Activated naive CD4-positive, alpha-beta T cell treated with anti-CD3 and anti-CD28 coated beads, Interleukin-2, amount 50 U/mL, for 24 hours (primary cell): ENCODE measurements at regions not wholly inside any gene's neighbourhood (a gene's known extent, or its start where the extent isn't known, plus 50 kb on each side); places are given as distances from the start of the nearest gene placed in this dataset.
"Not testable (repeated sequence)": the region's sequence is repeated elsewhere in the genome, so short reads cannot be mapped to it uniquely, and the experiment has no call there.

Source experiments
- H3K27ac Mint-ChIP-seq: one replicate; pipeline ENCODE4 v1.8.0; 2021; ENCODE audit warnings: mild to moderate bottlenecking, mixed read lengths
- H3K27me3 Mint-ChIP-seq: one replicate; pipeline ENCODE4 v1.8.0; 2021; ENCODE audit warnings: mixed read lengths
- H3K36me3 Mint-ChIP-seq: one replicate; pipeline ENCODE4 v1.8.0; 2021; ENCODE audit warnings: mixed read lengths
- H3K4me1 Mint-ChIP-seq: one replicate; pipeline ENCODE4 v1.8.0; 2021; ENCODE audit warnings: mixed read lengths
- H3K4me3 Mint-ChIP-seq: one replicate; pipeline ENCODE4 v1.8.0; 2021; ENCODE audit warnings: mild to moderate bottlenecking, mixed read lengths
- H3K9me3 Mint-ChIP-seq: one replicate; pipeline ENCODE4 v1.8.0; 2021; ENCODE audit warnings: mixed read lengths

- H3K9me3 Mint-ChIP-seq = peaks cover 5% of the 10 kb centered on the region
- H3K4me1 Mint-ChIP-seq = no peaks in the 10 kb centered on the region
- H3K27ac Mint-ChIP-seq = no peak overlapping the region
- H3K27me3 Mint-ChIP-seq = no peaks in the 10 kb centered on the region
- H3K4me3 Mint-ChIP-seq = no peak overlapping the region
- H3K36me3 Mint-ChIP-seq = no peaks in the 10 kb centered on the region
Observed at GRCh38 chr1:106296431-106296830, 760.0 kb upstream of the PRMT6 start.

DNA sequence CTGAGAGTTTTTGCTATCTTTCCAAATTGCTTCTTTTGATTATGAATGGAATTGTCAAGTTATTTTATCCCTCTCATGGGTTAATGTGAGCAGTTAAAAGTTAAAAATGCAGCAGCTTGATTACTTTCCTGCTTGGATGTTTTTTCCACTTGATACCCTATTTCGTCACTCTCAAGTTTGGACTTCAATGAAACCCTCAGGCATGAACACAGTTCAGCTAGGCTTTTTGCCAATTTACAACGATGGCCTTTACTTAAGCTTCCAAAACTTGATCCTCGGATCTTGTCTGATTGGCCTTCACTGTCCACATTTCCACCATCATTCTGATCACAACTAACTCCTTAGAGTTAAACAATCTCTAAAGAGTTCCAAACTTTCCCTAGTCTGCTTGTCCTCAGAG lies 752.4 kb upstream of the PRMT6 start:
- peaks cover 23% of the 10 kb centered on the region for H3K9me3 Mint-ChIP-seq
- H3K27me3 Mint-ChIP-seq = no peaks in the 10 kb centered on the region
- H3K4me3 Mint-ChIP-seq = no peak overlapping the region
- H3K4me1 Mint-ChIP-seq = no peaks in the 10 kb centered on the region
- H3K36me3 Mint-ChIP-seq = peaks cover 1% of the 10 kb centered on the region
- H3K27ac Mint-ChIP-seq = no peak overlapping the region

DNA sequence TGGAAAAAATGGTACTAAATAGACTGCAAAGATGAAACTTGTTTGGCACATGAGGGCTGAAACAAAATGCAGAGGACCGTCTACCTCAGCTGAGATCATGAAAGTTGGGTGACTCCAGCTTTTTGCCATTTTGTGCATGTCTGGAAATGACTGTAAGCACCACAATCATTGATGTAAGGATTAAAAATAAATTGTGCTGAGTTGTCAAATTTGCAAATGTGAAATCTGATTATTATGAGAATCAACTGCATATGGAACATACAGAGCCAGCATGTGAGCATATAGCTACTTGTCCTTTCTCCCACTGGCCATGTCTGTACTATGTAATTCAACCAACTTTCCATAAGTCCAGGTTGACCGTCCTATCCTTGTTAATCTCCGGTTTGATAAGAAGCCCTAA lies 736.9 kb upstream of the PRMT6 start:
- Mint-ChIP-seq H3K36me3 (no peaks in the 10 kb centered on the region), H3K4me1 (no peaks in the 10 kb centered on the region), H3K27ac (no peak overlapping the region), H3K27me3 (no peaks in the 10 kb centered on the region), H3K4me3 (no peak overlapping the region), H3K9me3 (peaks cover 18% of the 10 kb centered on the region)

- H3K27me3 Mint-ChIP-seq = no peaks in the 10 kb centered on the region
- H3K9me3 Mint-ChIP-seq = peaks cover 3% of the 10 kb centered on the region
- H3K4me1 Mint-ChIP-seq = no peaks in the 10 kb centered on the region
Observed at GRCh38 chr1:106325600-106325999, 730.9 kb upstream of the PRMT6 start.

DNA sequence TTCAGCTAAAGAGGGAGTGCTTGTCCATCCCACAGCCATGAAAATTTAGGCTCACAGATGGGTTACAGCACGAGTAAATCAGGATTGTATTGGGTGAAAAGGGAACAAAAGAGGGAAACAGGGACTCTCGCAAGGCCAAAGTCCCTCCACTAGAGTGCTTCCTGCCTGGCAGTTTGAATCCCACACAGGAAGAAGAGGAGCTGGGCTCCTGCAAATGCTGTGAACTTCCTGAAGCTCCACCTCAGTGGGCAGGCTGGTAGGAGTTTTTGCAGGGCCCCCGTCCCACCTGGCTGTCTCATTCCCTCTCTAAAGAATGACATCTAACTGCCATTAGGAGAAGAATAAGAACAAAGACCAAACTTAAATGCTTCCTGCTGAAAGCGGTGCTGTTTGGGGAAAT lies 712.0 kb upstream of the PRMT6 start:
- no peak overlapping the region for H3K27ac Mint-ChIP-seq
- no peaks in the 10 kb centered on the region for H3K36me3 Mint-ChIP-seq
- H3K27me3 Mint-ChIP-seq = no peaks in the 10 kb centered on the region
- no peaks in the 10 kb centered on the region for H3K9me3 Mint-ChIP-seq
- H3K4me3 Mint-ChIP-seq = no peak overlapping the region
- H3K4me1 Mint-ChIP-seq = no peaks in the 10 kb centered on the region

More at GRCh38 chr1:106325600-106325999, 730.9 kb upstream of the PRMT6 start:
- Mint-ChIP-seq H3K27ac (no peak overlapping the region), H3K4me3 (no peak overlapping the region), H3K36me3 (no peaks in the 10 kb centered on the region)

DNA sequence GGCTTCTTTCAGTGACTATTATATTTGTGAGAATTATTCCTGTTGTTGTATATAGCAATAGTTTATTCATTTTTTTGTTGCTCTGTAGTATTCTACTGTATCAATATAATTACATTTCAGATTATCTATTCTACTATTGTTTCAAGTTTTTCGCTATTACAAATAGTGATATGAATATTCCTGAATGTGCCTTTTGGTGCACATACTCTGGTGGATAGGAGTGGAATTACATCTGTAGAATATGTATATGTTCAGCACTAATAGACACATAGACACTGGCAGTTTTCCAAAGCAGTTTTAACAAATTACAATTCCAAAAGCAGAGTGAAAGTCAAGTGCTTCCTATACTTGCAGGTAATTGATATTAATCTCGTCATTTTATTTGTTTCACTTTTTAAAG lies 696.2 kb upstream of the PRMT6 start:
- Mint-ChIP-seq H3K4me1 (no peaks in the 10 kb centered on the region), H3K27ac (no peak overlapping the region), H3K27me3 (no peaks in the 10 kb centered on the region), H3K36me3 (no peaks in the 10 kb centered on the region), H3K4me3 (no peak overlapping the region), H3K9me3 (peaks cover 16% of the 10 kb centered on the region)

GRCh38 chr1:106366627-106367319 lies 689.7 kb upstream of the PRMT6 start:
- H3K4me3 Mint-ChIP-seq = no peak overlapping the region

GRCh38 chr1:106378261-106378660 lies 678.2 kb upstream of the PRMT6 start:
- Mint-ChIP-seq H3K27ac (no peak overlapping the region), H3K9me3 (peaks cover 19% of the 10 kb centered on the region), H3K27me3 (no peaks in the 10 kb centered on the region), H3K36me3 (no peaks in the 10 kb centered on the region), H3K4me1 (no peaks in the 10 kb centered on the region), H3K4me3 (no peak overlapping the region)

More at GRCh38 chr1:106366627-106367319, 689.7 kb upstream of the PRMT6 start:
- Mint-ChIP-seq H3K9me3 (peaks cover 3% of the 10 kb centered on the region), H3K27ac (no peak overlapping the region), H3K36me3 (no peaks in the 10 kb centered on the region), H3K27me3 (no peaks in the 10 kb centered on the region), H3K4me1 (no peaks in the 10 kb centered on the region)

DNA sequence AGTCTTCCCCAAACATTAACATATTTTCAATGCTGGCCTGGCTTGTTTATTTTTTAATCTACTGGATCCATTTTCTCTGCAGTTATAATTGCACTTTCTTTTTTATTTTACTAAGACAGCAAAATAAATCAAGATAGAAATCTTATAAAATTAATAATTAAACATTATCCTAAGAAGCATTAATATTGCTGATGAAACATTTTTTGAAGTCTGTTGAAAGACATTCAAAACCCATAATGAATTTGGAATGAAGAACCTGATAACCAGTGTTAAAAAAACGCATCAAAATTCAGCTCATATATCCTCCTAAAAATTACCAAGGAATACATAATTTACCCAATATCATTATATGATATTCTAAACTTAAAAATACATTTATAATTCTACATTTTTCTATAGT lies 675.7 kb upstream of the PRMT6 start:
- no peak overlapping the region for H3K4me3 Mint-ChIP-seq
- no peaks in the 10 kb centered on the region for H3K36me3 Mint-ChIP-seq
- H3K4me1 Mint-ChIP-seq = no peaks in the 10 kb centered on the region
- no peak overlapping the region for H3K27ac Mint-ChIP-seq
- peaks cover 8% of the 10 kb centered on the region for H3K9me3 Mint-ChIP-seq
- no peaks in the 10 kb centered on the region for H3K27me3 Mint-ChIP-seq

- H3K4me1 Mint-ChIP-seq, H3K27ac Mint-ChIP-seq, H3K9me3 Mint-ChIP-seq, H3K4me3 Mint-ChIP-seq, H3K27me3 Mint-ChIP-seq, H3K36me3 Mint-ChIP-seq: not testable (repeated sequence)
Observed at GRCh38 chr1:106389160-106389559, 667.3 kb upstream of the PRMT6 start.

- no peak overlapping the region for H3K4me3 Mint-ChIP-seq
- no peaks in the 10 kb centered on the region for H3K27me3 Mint-ChIP-seq
- H3K9me3 Mint-ChIP-seq = peaks cover 5% of the 10 kb centered on the region
- no peak overlapping the region for H3K27ac Mint-ChIP-seq
- H3K36me3 Mint-ChIP-seq = no peaks in the 10 kb centered on the region
- H3K4me1 Mint-ChIP-seq = no peaks in the 10 kb centered on the region
Observed at GRCh38 chr1:106393046-106393445, 663.4 kb upstream of the PRMT6 start.

DNA sequence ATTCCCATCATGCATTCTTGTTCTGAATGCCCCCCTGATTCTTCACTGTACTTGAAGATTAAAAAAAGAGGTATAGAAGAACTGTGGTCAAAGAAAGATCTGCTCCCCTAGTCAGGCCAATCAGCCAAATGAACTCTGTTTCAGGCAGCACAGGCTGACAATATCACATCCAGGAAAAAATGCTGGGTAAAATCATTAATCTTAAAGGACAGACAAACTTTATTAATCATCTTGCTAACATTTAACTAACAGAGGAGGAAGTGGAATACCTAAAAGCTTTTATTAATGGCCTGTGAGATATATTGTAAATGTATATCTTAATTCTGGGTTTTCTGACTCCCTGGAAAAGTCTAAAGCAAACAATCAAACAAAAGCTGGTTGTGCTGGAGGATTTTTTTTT lies 660.5 kb upstream of the PRMT6 start:
- Mint-ChIP-seq H3K9me3 (no peaks in the 10 kb centered on the region), H3K36me3 (no peaks in the 10 kb centered on the region), H3K27me3 (no peaks in the 10 kb centered on the region), H3K27ac (no peak overlapping the region), H3K4me1 (no peaks in the 10 kb centered on the region), H3K4me3 (no peak overlapping the region)

GRCh38 chr1:106398391-106398790 lies 658.1 kb upstream of the PRMT6 start:
- no peaks in the 10 kb centered on the region for H3K4me1 Mint-ChIP-seq
- H3K9me3 Mint-ChIP-seq = no peaks in the 10 kb centered on the region
- no peak overlapping the region for H3K27ac Mint-ChIP-seq
- no peak overlapping the region for H3K4me3 Mint-ChIP-seq
- no peaks in the 10 kb centered on the region for H3K36me3 Mint-ChIP-seq
- H3K27me3 Mint-ChIP-seq = no peaks in the 10 kb centered on the region

DNA sequence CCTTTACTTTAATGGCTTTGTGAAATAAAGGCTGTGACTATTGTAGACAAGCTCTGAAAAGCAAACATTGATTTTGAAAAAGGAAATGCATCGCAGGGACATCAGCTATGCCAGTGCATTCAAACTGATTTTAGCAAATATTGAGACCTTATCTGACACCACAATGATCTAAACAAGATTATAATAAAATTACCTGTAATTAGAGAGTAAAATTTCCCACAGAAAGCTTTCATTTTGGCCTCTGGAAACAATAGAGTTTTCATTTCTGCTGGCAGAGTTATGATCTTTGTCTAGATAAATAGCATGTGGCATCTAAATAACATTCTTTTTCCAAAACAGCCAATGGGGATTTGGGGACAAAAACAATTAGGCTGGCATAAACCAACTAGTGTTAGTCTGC lies 650.4 kb upstream of the PRMT6 start:
- peaks cover 3% of the 10 kb centered on the region for H3K9me3 Mint-ChIP-seq
- H3K4me3 Mint-ChIP-seq = no peak overlapping the region
- H3K4me1 Mint-ChIP-seq = no peaks in the 10 kb centered on the region
- H3K27ac Mint-ChIP-seq = no peak overlapping the region
- no peaks in the 10 kb centered on the region for H3K36me3 Mint-ChIP-seq
- no peaks in the 10 kb centered on the region for H3K27me3 Mint-ChIP-seq

GRCh38 chr1:106412321-106412720 lies 644.2 kb upstream of the PRMT6 start:
- H3K4me1 Mint-ChIP-seq, H3K27me3 Mint-ChIP-seq, H3K27ac Mint-ChIP-seq, H3K36me3 Mint-ChIP-seq, H3K4me3 Mint-ChIP-seq: not testable (repeated sequence)
- peaks cover 12% of the 10 kb centered on the region for H3K9me3 Mint-ChIP-seq

- H3K9me3 Mint-ChIP-seq = peaks cover 22% of the 10 kb centered on the region
- H3K27ac Mint-ChIP-seq = no peak overlapping the region
- H3K4me3 Mint-ChIP-seq = no peak overlapping the region
- no peaks in the 10 kb centered on the region for H3K4me1 Mint-ChIP-seq
- no peaks in the 10 kb centered on the region for H3K27me3 Mint-ChIP-seq
- no peaks in the 10 kb centered on the region for H3K36me3 Mint-ChIP-seq
Observed at GRCh38 chr1:106435269-106435668, 621.2 kb upstream of the PRMT6 start.

GRCh38 chr1:106439475-106439874 lies 617.0 kb upstream of the PRMT6 start:
- Mint-ChIP-seq H3K4me3 (no peak overlapping the region), H3K9me3 (peaks cover 5% of the 10 kb centered on the region), H3K27ac (no peak overlapping the region), H3K36me3 (no peaks in the 10 kb centered on the region), H3K27me3 (no peaks in the 10 kb centered on the region), H3K4me1 (no peaks in the 10 kb centered on the region)
